Left hindlimb (tissue), 1 donor: ENCODE measurements at regions not wholly inside any gene's neighbourhood (a gene's known extent, or its start where the extent isn't known, plus 50 kb on each side); places are given as distances from the start of the nearest gene placed in this dataset.
"Not testable (repeated sequence)": the region's sequence is repeated elsewhere in the genome, so short reads cannot be mapped to it uniquely, and the experiment has no call there.

Source experiments
- DNase-seq: peaks from one replicate; pipeline ENCODE4 v3.0.0-alpha.2; 2018

DNA sequence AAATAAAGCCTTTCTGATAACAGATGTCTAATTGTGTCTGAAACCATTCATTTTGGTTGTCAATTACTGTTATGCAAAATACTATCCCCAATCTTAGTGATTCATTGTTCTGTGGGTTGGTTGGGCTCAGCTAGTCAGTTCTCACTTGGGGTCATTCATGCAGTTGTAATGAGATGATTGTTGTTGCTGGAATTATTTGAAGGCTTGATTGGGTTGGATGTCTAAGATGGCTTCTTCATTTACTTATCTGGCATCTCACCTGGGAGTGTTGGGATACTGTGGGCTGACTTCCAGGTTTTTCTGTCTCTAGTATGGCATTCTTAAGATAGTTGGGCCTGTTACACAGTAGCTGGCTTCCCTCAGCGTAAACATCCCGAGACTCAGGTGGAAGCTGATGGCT, 217.8 kb upstream of the B3GALT2 start:
- no peak for DNase-seq

GRCh38 chr1:193402977-193403376, 216.6 kb upstream of the B3GALT2 start:
- no peak for DNase-seq

DNA sequence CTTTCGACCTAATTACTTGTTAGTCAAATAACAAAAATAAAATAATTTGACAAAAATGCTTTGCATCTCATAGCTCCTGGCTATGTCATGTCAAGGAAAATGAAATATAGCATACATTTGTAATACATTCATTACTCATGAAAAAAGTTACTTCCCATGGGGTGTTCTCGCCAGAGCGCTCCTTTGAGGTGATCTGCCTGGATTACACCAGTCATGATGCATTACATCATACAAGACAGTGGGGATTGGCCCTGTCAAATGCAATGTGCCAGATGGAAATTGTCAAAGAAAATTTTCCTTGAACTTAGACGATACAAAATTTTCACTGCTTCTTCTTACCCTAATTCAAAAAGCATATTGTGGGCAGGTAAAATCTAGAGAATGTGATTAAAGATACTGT, 215.6 kb upstream of the B3GALT2 start:
- DNase-seq = no peak

GRCh38 chr1:193394336-193394735, 207.9 kb upstream of the B3GALT2 start:
- DNase-seq = no peak

- no peak for DNase-seq
These were observed 206.3 kb upstream of the B3GALT2 start for GRCh38 chr1:193392686-193393085.

GRCh38 chr1:193388683-193389082, 202.3 kb upstream of the B3GALT2 start:
- no peak for DNase-seq

GRCh38 chr1:193388165-193388564, 201.8 kb upstream of the B3GALT2 start:
- DNase-seq = no peak

GRCh38 chr1:193387406-193387805, 201.0 kb upstream of the B3GALT2 start:
- no peak for DNase-seq

DNA sequence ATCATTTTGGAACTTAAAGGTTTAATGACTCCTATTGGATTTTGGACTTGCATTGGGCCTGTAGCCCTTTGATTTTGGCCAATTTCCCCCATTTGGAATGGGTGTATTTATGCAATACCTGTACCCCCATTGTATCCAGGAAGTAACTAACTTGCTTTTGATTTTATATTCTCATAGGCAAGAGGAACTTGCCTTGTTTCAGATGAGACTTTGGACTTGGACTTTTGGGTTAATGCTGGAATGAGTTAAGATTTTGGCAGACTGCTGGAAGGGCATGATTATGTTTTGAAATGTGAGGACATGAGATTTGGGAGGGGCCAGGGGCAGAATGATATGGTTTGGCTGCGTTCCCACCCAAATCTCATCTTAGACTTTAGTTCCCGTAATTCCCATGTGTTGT, 192.0 kb upstream of the B3GALT2 start:
- DNase-seq = not testable (repeated sequence)

DNA sequence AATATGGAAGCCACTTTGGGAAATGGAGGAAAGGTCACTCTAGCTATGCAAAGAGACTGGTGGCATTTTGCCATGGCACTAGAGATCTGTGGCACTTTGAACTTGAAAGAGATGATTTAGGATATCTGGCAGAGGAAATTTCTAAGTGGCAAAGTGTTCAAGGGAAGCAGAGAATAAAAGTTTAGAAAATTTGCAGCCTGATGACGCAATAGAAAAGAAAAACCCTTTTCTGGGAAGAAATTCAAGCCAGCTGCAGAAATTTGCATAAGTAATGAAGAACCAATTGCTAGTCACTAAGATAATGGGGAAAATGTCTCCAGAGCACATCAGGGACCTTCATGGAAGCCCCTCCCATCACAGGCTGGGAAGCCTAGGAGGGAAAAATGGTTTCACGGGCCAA, 191.1 kb upstream of the B3GALT2 start:
- no peak for DNase-seq

GRCh38 chr1:193372553-193372952, 186.1 kb upstream of the B3GALT2 start:
- DNase-seq = no peak

- no peak for DNase-seq
These were observed 181.9 kb upstream of the B3GALT2 start for GRCh38 chr1:193368302-193368701.

- no peak for DNase-seq
These were observed 181.4 kb upstream of the B3GALT2 start for GRCh38 chr1:193367863-193368262.

- no peak for DNase-seq
These were observed 180.5 kb upstream of the B3GALT2 start for GRCh38 chr1:193366764-193367507.

- no peak for DNase-seq
These were observed 179.6 kb upstream of the B3GALT2 start for GRCh38 chr1:193365966-193366365.

DNA sequence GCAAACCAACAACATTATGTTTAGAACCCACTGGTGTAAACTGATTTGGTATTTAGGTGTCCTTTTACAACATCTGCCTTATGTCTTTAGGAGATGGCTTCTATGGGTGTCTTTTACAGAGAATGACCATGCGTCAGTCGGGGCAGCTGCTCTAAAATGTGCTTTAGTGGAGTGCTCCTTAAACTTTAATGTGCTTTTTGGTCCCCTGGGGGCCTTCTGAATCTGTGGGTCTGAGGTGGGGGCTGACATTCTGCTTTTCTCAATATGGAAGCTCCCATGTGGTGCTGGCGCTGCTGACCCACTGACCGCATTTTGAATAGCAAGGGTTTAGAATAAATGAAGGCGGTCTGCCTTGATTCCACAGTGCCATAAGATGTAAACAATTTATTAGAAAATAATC, 173.2 kb upstream of the B3GALT2 start:
- no peak for DNase-seq

DNA sequence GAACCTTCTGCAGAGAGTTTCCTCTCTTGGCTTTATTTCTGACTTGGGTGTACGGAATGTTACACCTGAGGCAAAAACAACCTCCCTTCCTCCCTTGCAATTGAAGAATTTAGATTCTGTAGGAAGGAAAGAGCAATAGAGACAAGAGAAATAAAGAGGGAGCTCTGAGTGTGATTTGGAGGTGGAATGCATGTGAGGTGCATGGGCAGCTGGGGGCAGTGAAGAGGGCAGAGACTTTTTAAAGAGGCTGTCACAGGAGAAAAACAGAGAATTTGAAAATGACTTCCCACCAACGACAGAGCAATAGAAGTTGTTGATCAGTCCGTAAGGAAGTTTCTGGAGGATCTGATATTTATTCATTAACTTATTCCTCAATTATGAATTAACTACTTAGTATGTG, 172.0 kb upstream of the B3GALT2 start:
- DNase-seq = no peak

DNA sequence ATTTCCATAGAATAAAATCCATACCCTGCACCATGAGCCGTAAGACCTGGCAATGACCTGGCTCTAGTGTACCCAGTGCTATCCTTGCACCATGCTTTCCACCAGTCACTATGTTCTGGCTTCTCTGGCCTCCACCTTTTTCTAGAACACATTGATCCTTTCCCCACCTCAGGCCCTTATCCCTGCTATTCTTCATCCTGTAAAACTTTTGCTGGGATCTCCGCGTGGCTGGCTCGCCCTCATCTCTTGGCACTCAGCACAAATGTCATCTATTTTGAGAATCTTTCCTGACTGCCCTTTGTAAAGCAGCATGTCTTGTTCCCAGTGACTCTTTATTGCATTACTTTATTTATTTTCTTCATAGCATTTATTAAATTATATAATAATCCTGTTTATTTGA, 169.8 kb upstream of the B3GALT2 start:
- DNase-seq = no peak

- DNase-seq = no peak
These were observed 169.2 kb upstream of the B3GALT2 start for GRCh38 chr1:193355626-193356025.

DNA sequence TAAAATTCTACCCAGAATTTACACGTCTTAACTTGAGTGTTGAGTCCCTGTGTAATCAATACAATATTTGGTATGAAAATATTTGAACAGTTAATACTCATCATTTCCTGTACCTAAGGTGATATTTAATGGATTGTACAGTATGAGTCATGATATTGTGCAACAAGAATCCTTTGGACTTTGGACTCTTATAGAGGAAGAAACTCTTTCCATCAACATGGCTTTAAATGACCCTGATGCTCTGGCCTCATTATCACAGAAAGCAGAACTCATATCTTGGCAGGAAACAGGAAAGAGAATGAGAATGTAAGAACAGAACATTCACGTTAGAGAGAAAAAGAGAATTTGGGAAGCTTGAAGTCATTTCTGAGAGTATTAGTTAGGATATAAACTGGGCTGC, 168.8 kb upstream of the B3GALT2 start:
- DNase-seq = no peak

GRCh38 chr1:193348769-193349535, 162.5 kb upstream of the B3GALT2 start:
- no peak for DNase-seq

GRCh38 chr1:193348091-193348768, 161.8 kb upstream of the B3GALT2 start:
- DNase-seq = no peak

GRCh38 chr1:193346085-193346484, 159.7 kb upstream of the B3GALT2 start:
- DNase-seq = no peak

DNA sequence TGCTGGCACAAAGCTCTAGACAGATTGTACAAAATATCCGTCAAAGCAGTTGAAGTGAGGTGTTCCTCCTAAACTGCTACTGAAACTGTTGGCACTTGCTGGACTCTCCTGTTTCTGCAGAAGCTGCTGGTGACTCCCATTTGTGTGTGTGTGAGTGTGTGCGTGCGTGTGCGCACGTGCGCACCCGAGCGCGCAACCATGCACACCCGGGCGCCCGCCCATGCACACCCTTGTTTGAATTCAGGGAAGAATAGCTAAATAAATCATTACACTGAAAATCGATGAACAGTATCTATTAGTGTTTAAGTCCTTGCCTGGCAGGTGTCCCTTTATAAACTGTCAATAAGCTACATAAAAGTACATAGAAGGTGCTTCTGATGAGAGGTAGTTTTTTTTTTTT, 156.4 kb upstream of the B3GALT2 start:
- no peak for DNase-seq
